Body of pancreas (tissue), 4 donors: ENCODE measurements at regions not wholly inside any gene's neighbourhood (a gene's known extent, or its start where the extent isn't known, plus 50 kb on each side); places are given as distances from the start of the nearest gene placed in this dataset.

Experiments used
- ATAC-seq: fragments of 150-250 bp; one replicate; pipeline ENCODE4 v1.9.1; 2016
- DNase-seq, 4 donors: peaks; one replicate each; pipeline ENCODE4 v3.0.0-alpha.2; 2019
- H3K27ac ChIP-seq, 4 donors: fragments of 200-600 bp; sonication (generic); 1 replicate in 3 of 4; 2 replicates in 1 of 4; pipeline versions ENCODE4 v1.5.1 to v1.6.1; 2016 to 2019; ENCODE audit warnings: mild to moderate bottlenecking in 1 of 4, mixed read lengths in 1 of 4, moderate library complexity in 1 of 4
- H3K27me3 ChIP-seq, 2 donors: fragments of 200-600 bp; sonication (generic); one replicate each; pipeline ENCODE4 v1.6.0; 2016; ENCODE audit warnings: mild to moderate bottlenecking in 1 of 2
- H3K36me3 ChIP-seq, 2 donors: fragments of 200-600 bp; sonication (generic); replicated peaks in 1 of 2; 2 replicates each; pipeline ENCODE4 v1.5.1; 2016; ENCODE audit warnings: low read depth in 2 of 2; ENCODE audit not compliant: insufficient read depth in 1 of 2
- H3K4me1 ChIP-seq: fragments of 200-600 bp; sonication (generic); one replicate; pipeline ENCODE4 v1.6.0; 2016
- H3K4me3 ChIP-seq, 2 donors: fragments of 200-600 bp; sonication (generic); 1 replicate in 1 of 2; 2 replicates in 1 of 2; pipeline ENCODE4 v1.5.1; 2016 to 2019
- H3K9me3 ChIP-seq, 3 donors: fragments of 200-600 bp; sonication (generic); 1 replicate in 2 of 3; 2 replicates in 1 of 3; pipeline ENCODE4 v1.5.1; 2016
- CTCF ChIP-seq, 7 experiments: fragments of 450-650 bp in 4 of 7; fragments of 200-600 bp in 3 of 7; sonication (generic) in 3 of 7; IDR thresholded peaks; one replicate each; pipeline ENCODE4 v1.5.1; 2016 to 2019; ENCODE audit warnings: antibody characterized with exemption in 7 of 7
- POLR2A ChIP-seq, 3 donors: fragments of 450-650 bp; IDR thresholded peaks; one replicate each; pipeline ENCODE4 v1.6.1; 2016; ENCODE audit warnings: antibody characterized with exemption in 3 of 3, mild to moderate bottlenecking in 2 of 3
- WGBS, 2 donors: methylation state at CpG; one replicate each; pipeline ENCODE4 v1.1.5; 2017; 5-methylcytosine and 5-hydroxymethylcytosine counted together
- intact Hi-C: fragments of 100-400 bp; cut with DNase I; formaldehyde crosslinking; loops from one replicate; pipeline ENCODE4 v1.15.1; 2023

- Histone ChIP-seq H3K4me1 (peaks cover 6% of the 10 kb centered on the region), H3K9me3 (no peaks in the 10 kb centered on the region), H3K4me3 (no peak overlapping the region), H3K27me3 (no peaks in the 10 kb centered on the region), H3K27ac (no peak overlapping the region), H3K36me3 (no peaks in the 10 kb centered on the region)
- ATAC-seq, result no peak
- WGBS, 2 donors, result 81 to 83% methylated on average over 2 of the region's 2 CpGs
- intact Hi-C loops, result no loop called here
- DNase-seq, result no peak
- TF ChIP-seq CTCF (IDR thresholded peaks at IDR 0.05) (no peak), POLR2A (IDR thresholded peaks at IDR 0.05) (no peak)
Observed at GRCh38 chr12:30537228-30537627, 158.4 kb downstream of the IPO8 start.

GRCh38 chr12:30533558-30534265 lies 162.0 kb downstream of the IPO8 start:
- H3K9me3 ChIP-seq, result no peaks in the 10 kb centered on the region
- H3K4me1 ChIP-seq, result peaks cover 30% of the 10 kb centered on the region
- no peak overlapping the region for H3K4me3 ChIP-seq
- ATAC-seq (no peak), DNase-seq (no peak)
- H3K27ac ChIP-seq, result no peak overlapping the region
- intact Hi-C loops, result no loop called here
- H3K36me3 ChIP-seq, result no peaks in the 10 kb centered on the region
- no peaks in the 10 kb centered on the region for H3K27me3 ChIP-seq
- TF ChIP-seq POLR2A (IDR thresholded peaks at IDR 0.05) (no peak), CTCF (IDR thresholded peaks at IDR 0.05) (no peak)
- 82 to 89% methylated on average over 5 of the region's 5 CpGs for WGBS, 2 donors

GRCh38 chr12:30531731-30532678 lies 163.7 kb downstream of the IPO8 start:
- Histone ChIP-seq H3K27me3 (no peaks in the 10 kb centered on the region), H3K27ac (peak overlapping the region in 1 of 4 donors; percentile 37), H3K9me3 (no peaks in the 10 kb centered on the region), H3K4me1 (peaks cover 30% of the 10 kb centered on the region), H3K36me3 (no peaks in the 10 kb centered on the region), H3K4me3 (no peak overlapping the region)
- DNase-seq (no peak), ATAC-seq (peak; percentile 72)
- intact Hi-C loops, result no loop called here
- WGBS, 2 donors, result 68 to 72% methylated on average over 8 of the region's 8 CpGs
- TF ChIP-seq POLR2A (IDR thresholded peaks at IDR 0.05) (no peak), CTCF (IDR thresholded peaks at IDR 0.05) (no peak)

GRCh38 chr12:30529489-30530269 lies 166.0 kb downstream of the IPO8 start:
- ATAC-seq (no peak), DNase-seq (no peak)
- 64 to 73% methylated on average over 4 of the region's 4 CpGs for WGBS, 2 donors
- H3K4me1 ChIP-seq, result peaks cover 41% of the 10 kb centered on the region
- H3K36me3 ChIP-seq, result no peaks in the 10 kb centered on the region
- no peaks in the 10 kb centered on the region for H3K9me3 ChIP-seq
- intact Hi-C loops, result no loop called here
- H3K27ac ChIP-seq, result no peak overlapping the region
- TF ChIP-seq CTCF (IDR thresholded peaks at IDR 0.05) (no peak), POLR2A (IDR thresholded peaks at IDR 0.05) (no peak)
- H3K27me3 ChIP-seq, result no peaks in the 10 kb centered on the region
- H3K4me3 ChIP-seq, result no peak overlapping the region
